Erythroblast (primary cell): ENCODE measurements at regions not wholly inside any gene's neighbourhood (a gene's known extent, or its start where the extent isn't known, plus 50 kb on each side); places are given as distances from the start of the nearest gene placed in this dataset.

Source experiments
- GATA1 ChIP-seq: IDR thresholded peaks from 2 replicates; pipeline ENCODE4 v1.6.1; 2011; ENCODE audit warnings: low read depth, mild to moderate bottlenecking, control low read depth, low read length, moderate library complexity
- POLR2A ChIP-seq: IDR thresholded peaks from 2 replicates; pipeline ENCODE4 v1.6.1; 2011; ENCODE audit warnings: mild to moderate bottlenecking, low read length

- TF ChIP-seq POLR2A (no peak), GATA1 (no peak)
Measured at GRCh38 chr6:44575644-44576043, 188.1 kb downstream of the CDC5L start.
